ENCODE measurements at regions not wholly inside any gene's neighbourhood (a gene's known extent, or its start where the extent isn't known, plus 50 kb on each side); places are given as distances from the start of the nearest gene placed in this dataset.

DNA sequence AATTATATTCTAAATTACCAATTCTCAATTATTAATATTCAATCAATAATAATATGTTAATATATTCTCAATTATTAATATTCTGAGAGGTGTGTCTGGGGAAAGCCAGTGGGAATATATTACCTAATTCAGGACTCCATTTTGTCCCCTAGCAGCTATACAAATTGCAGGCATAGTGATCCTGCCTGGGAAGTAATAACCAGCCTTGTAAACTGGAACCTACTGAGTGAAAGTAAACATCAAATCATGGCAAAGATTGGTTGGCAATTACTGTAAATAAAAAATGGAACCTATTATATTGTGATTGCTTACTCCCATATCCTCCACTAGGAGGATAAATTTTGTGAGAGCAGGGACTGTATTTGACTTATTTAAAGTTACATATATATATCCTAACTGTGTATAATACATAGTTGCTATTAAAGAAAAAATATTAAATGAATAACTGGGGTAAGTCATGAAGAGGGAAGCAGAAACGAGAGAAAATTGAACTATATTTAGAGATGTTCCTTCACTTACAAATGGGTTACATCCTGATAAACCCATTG is 150.5 kb upstream of the ELL2 start (continued):
- TF ChIP-seq, protein P1, sequence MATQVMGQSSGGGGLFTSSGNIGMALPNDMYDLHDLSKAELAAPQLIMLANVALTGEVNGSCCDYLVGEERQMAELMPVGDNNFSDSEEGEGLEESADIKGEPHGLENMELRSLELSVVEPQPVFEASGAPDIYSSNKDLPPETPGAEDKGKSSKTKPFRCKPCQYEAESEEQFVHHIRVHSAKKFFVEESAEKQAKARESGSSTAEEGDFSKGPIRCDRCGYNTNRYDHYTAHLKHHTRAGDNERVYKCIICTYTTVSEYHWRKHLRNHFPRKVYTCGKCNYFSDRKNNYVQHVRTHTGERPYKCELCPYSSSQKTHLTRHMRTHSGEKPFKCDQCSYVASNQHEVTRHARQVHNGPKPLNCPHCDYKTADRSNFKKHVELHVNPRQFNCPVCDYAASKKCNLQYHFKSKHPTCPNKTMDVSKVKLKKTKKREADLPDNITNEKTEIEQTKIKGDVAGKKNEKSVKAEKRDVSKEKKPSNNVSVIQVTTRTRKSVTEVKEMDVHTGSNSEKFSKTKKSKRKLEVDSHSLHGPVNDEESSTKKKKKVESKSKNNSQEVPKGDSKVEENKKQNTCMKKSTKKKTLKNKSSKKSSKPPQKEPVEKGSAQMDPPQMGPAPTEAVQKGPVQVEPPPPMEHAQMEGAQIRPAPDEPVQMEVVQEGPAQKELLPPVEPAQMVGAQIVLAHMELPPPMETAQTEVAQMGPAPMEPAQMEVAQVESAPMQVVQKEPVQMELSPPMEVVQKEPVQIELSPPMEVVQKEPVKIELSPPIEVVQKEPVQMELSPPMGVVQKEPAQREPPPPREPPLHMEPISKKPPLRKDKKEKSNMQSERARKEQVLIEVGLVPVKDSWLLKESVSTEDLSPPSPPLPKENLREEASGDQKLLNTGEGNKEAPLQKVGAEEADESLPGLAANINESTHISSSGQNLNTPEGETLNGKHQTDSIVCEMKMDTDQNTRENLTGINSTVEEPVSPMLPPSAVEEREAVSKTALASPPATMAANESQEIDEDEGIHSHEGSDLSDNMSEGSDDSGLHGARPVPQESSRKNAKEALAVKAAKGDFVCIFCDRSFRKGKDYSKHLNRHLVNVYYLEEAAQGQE (IDR thresholded peaks at IDR 0.05): no peak
- TF ChIP-seq MAX (IDR thresholded peaks at IDR 0.05) (no peak), MYC (IDR thresholded peaks at IDR 0.05; ENCODE audit: borderline replicate concordance, low read length) (no peak), ATOH8 (CRISPR knock-in tag; IDR thresholded peaks at IDR 0.05; ENCODE audit: low read depth) (no peak), RAD21 (conservative IDR thresholded peaks at IDR 0.05 in 1 of 2, IDR thresholded peaks at IDR 0.05 in 1 of 2) (no peak), TFCP2L1 (CRISPR knock-in tag; IDR thresholded peaks at IDR 0.05) (no peak), PHF8 (IDR thresholded peaks at IDR 0.05; ENCODE audit: borderline replicate concordance, low read depth) (no peak)

GRCh38 chr5:96111080-96111756 is 149.6 kb upstream of the ELL2 start:
- WGBS (ENCODE audit: missing lambda C conversion rate): 80% methylated on average over 3 of the region's 3 CpGs
- TF ChIP-seq CTCF (IDR thresholded peaks at IDR 0.05) (no peak), ATOH8 (CRISPR knock-in tag; IDR thresholded peaks at IDR 0.05; ENCODE audit: low read depth) (no peak), HES2 (IDR thresholded peaks at IDR 0.05) (no peak), MAZ (IDR thresholded peaks at IDR 0.05; ENCODE audit: borderline replicate concordance, low read depth, low read length) (no peak), CHD4 (IDR thresholded peaks at IDR 0.05; ENCODE audit: borderline replicate concordance) (no peak), RAD21 (conservative IDR thresholded peaks at IDR 0.05 in 1 of 2, IDR thresholded peaks at IDR 0.05 in 1 of 2) (no peak), HOXA7 (CRISPR knock-in tag; IDR thresholded peaks at IDR 0.05) (no peak), HEYL (CRISPR knock-in tag; IDR thresholded peaks at IDR 0.05) (no peak), SREBF2 (IDR thresholded peaks at IDR 0.05) (no peak), CBX2 (IDR thresholded peaks at IDR 0.05; ENCODE audit: borderline replicate concordance, low read depth) (no peak), CHD2 (IDR thresholded peaks at IDR 0.05; ENCODE audit: low read length, partially characterized antibody) (no peak), PHF8 (IDR thresholded peaks at IDR 0.05; ENCODE audit: borderline replicate concordance, low read depth) (no peak), JUN (IDR thresholded peaks at IDR 0.05) (no peak)
- TF ChIP-seq, protein P2, sequence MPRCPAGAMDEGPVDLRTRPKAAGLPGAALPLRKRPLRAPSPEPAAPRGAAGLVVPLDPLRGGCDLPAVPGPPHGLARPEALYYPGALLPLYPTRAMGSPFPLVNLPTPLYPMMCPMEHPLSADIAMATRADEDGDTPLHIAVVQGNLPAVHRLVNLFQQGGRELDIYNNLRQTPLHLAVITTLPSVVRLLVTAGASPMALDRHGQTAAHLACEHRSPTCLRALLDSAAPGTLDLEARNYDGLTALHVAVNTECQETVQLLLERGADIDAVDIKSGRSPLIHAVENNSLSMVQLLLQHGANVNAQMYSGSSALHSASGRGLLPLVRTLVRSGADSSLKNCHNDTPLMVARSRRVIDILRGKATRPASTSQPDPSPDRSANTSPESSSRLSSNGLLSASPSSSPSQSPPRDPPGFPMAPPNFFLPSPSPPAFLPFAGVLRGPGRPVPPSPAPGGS (IDR thresholded peaks at IDR 0.05): no peak
- ChIA-PET POLR2A (no interaction called here), CTCF (no interaction called here)
- no peak overlapping the region for H3K4me3 ChIP-seq
- H3K4me2 ChIP-seq: no peak overlapping the region
- no peak for DNase-seq (ENCODE audit: low read depth in 1 of 2, low spot score in 1 of 2)
- ATAC-seq: no peak
- FAIRE-seq: no peak
- H3K4me1 ChIP-seq: 0 out of 3 replicates have a peak, but pooled peaks cover 4% of the 10 kb centered on the region
- no peaks in the 10 kb centered on the region for H3K9me3 ChIP-seq
- no peak overlapping the region for H3K27ac ChIP-seq

Data from A549 (cell line).